ENCODE measurements at regions not wholly inside any gene's neighbourhood (a gene's known extent, or its start where the extent isn't known, plus 50 kb on each side); places are given as distances from the start of the nearest gene placed in this dataset.

DNA sequence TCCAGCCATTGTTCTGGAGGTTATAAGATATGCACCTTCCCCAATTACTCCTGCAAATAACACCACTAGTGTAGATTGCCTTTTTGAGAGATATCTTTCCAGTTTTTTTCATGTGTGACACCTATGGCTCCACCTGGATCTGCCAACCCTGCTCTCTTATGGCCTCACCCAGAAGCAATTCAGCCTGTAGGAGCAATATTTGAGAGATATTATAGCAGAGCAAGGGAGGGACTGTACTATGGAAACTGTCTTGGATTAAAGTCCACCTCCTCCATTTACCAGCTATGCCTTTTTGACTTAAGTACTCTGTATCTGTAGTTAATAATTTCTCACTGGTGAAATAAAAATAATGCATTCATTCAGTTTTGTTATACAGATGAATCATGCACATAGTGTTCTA is 803.5 kb downstream of the NLGN4X start:
- Histone ChIP-seq H4K91ac (ENCODE audit: low read length) (no peak overlapping the region), H3K4me2 (ENCODE audit: low read length, poor library complexity, severe bottlenecking) (no peak overlapping the region), H3K36me3 (ENCODE audit: control insufficient read depth in 1 of 2, insufficient read depth in 2 of 2, low read depth in 1 of 2, low read length in 2 of 2) (no peaks in the 10 kb centered on the region), H3K18ac (ENCODE audit: low read depth in 1 of 2, low read length in 2 of 2) (no peak overlapping the region), H2BK120ac (ENCODE audit: low read depth, low read length) (no peak overlapping the region), H4K8ac (ENCODE audit: low read length) (no peak overlapping the region), H2AFZ (ENCODE audit: low read depth, low read length) (no peak overlapping the region), H2BK15ac (ENCODE audit: low read depth, poor library complexity, severe bottlenecking) (no peak overlapping the region), H3K27ac (ENCODE audit: low read length, poor library complexity, severe bottlenecking) (no peak overlapping the region), H3K79me1 (replicated peaks; ENCODE audit: low read length, poor library complexity, severe bottlenecking) (no peaks in the 10 kb centered on the region), H2BK5ac (ENCODE audit: low read depth, low read length, poor library complexity, severe bottlenecking) (no peak overlapping the region), H2BK12ac (ENCODE audit: low read length in 2 of 2) (no peak overlapping the region), H3K27me3 (ENCODE audit: control insufficient read depth in 1 of 2, insufficient read depth in 1 of 2, low read length in 2 of 2) (no peaks in the 10 kb centered on the region), H3K23ac (ENCODE audit: low read length in 2 of 2) (no peak overlapping the region), H3K4me1 (ENCODE audit: control insufficient read depth, insufficient read depth, low read depth, low read length) (no peaks in the 10 kb centered on the region), H3K9ac (ENCODE audit: low read length) (no peak overlapping the region), H3K9me3 (ENCODE audit: control insufficient read depth, low read length) (peaks cover 4% of the 10 kb centered on the region), H3K4ac (ENCODE audit: low read depth in 1 of 2, low read length in 2 of 2) (no peak overlapping the region), H3K14ac (ENCODE audit: low read length in 2 of 2) (no peak overlapping the region), H2AK5ac (ENCODE audit: low read length, severe bottlenecking) (no peak overlapping the region), H3K4me3 (ENCODE audit: insufficient read depth in 1 of 2, low read depth in 1 of 2, low read length in 2 of 2) (no peak overlapping the region)
- no peak for DNase-seq

DNA sequence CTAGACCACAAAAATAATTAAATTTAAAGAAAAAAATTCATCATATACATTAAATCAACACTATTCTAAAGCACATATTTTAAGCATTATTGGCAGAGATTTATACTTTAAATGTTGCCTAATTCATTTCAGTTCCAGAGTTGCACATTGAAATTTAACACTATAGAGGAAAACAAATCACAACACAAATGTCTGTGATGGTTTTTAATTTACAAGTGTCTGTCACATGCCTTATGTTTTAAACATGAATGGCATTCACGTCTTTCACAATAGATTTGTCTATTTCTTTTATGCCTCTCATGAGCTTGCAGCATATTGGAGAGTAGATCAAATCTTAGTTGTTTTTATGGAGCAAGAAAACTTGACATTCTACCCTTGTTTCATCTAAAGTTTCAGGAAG is 811.3 kb downstream of the NLGN4X start:
- H3K36me3 ChIP-seq (ENCODE audit: control insufficient read depth in 1 of 2, insufficient read depth in 2 of 2, low read depth in 1 of 2, low read length in 2 of 2) = no peaks in the 10 kb centered on the region
- no peak overlapping the region for H3K4me2 ChIP-seq (ENCODE audit: low read length, poor library complexity, severe bottlenecking)

DNA sequence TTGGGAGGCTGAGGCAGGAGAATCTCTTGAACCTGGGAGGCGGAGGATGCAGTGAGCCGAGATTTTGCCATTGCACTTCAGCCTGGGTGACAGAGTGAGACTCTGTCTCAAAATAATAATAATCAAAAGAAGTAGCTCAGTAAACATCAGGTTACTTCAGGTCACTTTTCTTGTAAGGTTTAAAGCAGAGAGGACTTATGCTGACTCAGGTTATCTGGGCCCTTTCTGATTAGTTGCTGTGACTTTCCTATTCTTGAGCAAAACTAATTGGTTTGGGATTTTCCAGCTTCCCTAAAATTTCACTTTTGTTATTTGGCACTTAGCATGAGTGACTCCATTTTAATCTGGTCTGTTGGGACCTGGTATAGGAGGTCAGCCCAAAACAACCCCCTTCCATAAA is 812.9 kb downstream of the NLGN4X start:
- Histone ChIP-seq H3K23ac (ENCODE audit: low read length in 2 of 2) (no peak overlapping the region), H4K91ac (ENCODE audit: low read length) (no peak overlapping the region), H2BK12ac (ENCODE audit: low read length in 2 of 2) (no peak overlapping the region), H4K8ac (ENCODE audit: low read length) (no peak overlapping the region), H2AK5ac (ENCODE audit: low read length, severe bottlenecking) (no peak overlapping the region), H2AFZ (ENCODE audit: low read depth, low read length) (no peak overlapping the region), H2BK5ac (ENCODE audit: low read depth, low read length, poor library complexity, severe bottlenecking) (no peak overlapping the region), H2BK15ac (ENCODE audit: low read depth, poor library complexity, severe bottlenecking) (no peak overlapping the region), H3K27me3 (ENCODE audit: control insufficient read depth in 1 of 2, insufficient read depth in 1 of 2, low read length in 2 of 2) (no peaks in the 10 kb centered on the region), H3K4me3 (ENCODE audit: insufficient read depth in 1 of 2, low read depth in 1 of 2, low read length in 2 of 2) (no peak overlapping the region), H3K4ac (ENCODE audit: low read depth in 1 of 2, low read length in 2 of 2) (no peak overlapping the region), H2BK120ac (ENCODE audit: low read depth, low read length) (no peak overlapping the region), H3K9ac (ENCODE audit: low read length) (no peak overlapping the region), H3K36me3 (ENCODE audit: control insufficient read depth in 1 of 2, insufficient read depth in 2 of 2, low read depth in 1 of 2, low read length in 2 of 2) (no peaks in the 10 kb centered on the region), H3K79me1 (replicated peaks; ENCODE audit: low read length, poor library complexity, severe bottlenecking) (no peaks in the 10 kb centered on the region), H3K4me1 (ENCODE audit: control insufficient read depth, insufficient read depth, low read depth, low read length) (no peaks in the 10 kb centered on the region), H3K27ac (ENCODE audit: low read length, poor library complexity, severe bottlenecking) (no peak overlapping the region), H3K18ac (ENCODE audit: low read depth in 1 of 2, low read length in 2 of 2) (no peak overlapping the region), H3K9me3 (ENCODE audit: control insufficient read depth, low read length) (no peaks in the 10 kb centered on the region), H3K4me2 (ENCODE audit: low read length, poor library complexity, severe bottlenecking) (no peak overlapping the region), H3K14ac (ENCODE audit: low read length in 2 of 2) (no peak overlapping the region)
- DNase-seq = no peak
- 100% methylated on average over 2 of the region's 2 CpGs for WGBS

More for the DNA sequence above, 811.3 kb downstream of the NLGN4X start:
- no peak for DNase-seq
- Histone ChIP-seq H3K4me3 (ENCODE audit: insufficient read depth in 1 of 2, low read depth in 1 of 2, low read length in 2 of 2) (no peak overlapping the region), H3K4ac (ENCODE audit: low read depth in 1 of 2, low read length in 2 of 2) (no peak overlapping the region), H3K9ac (ENCODE audit: low read length) (no peak overlapping the region), H2BK5ac (ENCODE audit: low read depth, low read length, poor library complexity, severe bottlenecking) (no peak overlapping the region), H2BK120ac (ENCODE audit: low read depth, low read length) (no peak overlapping the region), H2AK5ac (ENCODE audit: low read length, severe bottlenecking) (no peak overlapping the region), H2BK15ac (ENCODE audit: low read depth, poor library complexity, severe bottlenecking) (no peak overlapping the region), H3K14ac (ENCODE audit: low read length in 2 of 2) (no peak overlapping the region), H3K27ac (ENCODE audit: low read length, poor library complexity, severe bottlenecking) (no peak overlapping the region), H2AFZ (ENCODE audit: low read depth, low read length) (no peak overlapping the region), H3K18ac (ENCODE audit: low read depth in 1 of 2, low read length in 2 of 2) (no peak overlapping the region), H3K23ac (ENCODE audit: low read length in 2 of 2) (no peak overlapping the region), H3K79me1 (replicated peaks; ENCODE audit: low read length, poor library complexity, severe bottlenecking) (no peaks in the 10 kb centered on the region), H3K27me3 (ENCODE audit: control insufficient read depth in 1 of 2, insufficient read depth in 1 of 2, low read length in 2 of 2) (no peaks in the 10 kb centered on the region), H2BK12ac (ENCODE audit: low read length in 2 of 2) (no peak overlapping the region), H4K91ac (ENCODE audit: low read length) (no peak overlapping the region), H4K8ac (ENCODE audit: low read length) (no peak overlapping the region), H3K4me1 (ENCODE audit: control insufficient read depth, insufficient read depth, low read depth, low read length) (no peaks in the 10 kb centered on the region), H3K9me3 (ENCODE audit: control insufficient read depth, low read length) (peaks cover 4% of the 10 kb centered on the region)
- no CpG with 5 or more reads among the region's 1 CpG for WGBS

DNA sequence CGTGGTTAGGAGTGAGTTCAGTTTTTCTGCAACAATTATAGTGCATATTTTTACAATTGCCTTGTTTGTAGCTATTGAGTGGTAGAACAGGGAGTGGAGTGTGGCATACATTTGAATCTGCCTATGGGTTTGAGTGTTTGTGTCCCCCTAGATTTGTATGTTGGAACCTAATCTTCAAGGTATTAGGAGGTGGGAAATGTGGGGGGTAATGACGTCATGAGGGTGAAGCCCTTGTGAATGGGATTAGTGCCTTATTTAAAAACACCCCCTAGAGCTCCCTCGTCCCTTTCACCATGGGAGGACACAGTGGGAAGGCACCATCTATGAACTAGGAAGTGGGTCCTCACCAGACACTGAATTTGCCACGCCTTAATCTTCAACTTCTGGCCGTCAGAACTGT is 819.6 kb downstream of the NLGN4X start:
- H2BK120ac ChIP-seq (ENCODE audit: low read depth, low read length) = no peak overlapping the region
- no peaks in the 10 kb centered on the region for H3K79me1 ChIP-seq (replicated peaks; ENCODE audit: low read length, poor library complexity, severe bottlenecking)
- H2AK5ac ChIP-seq (ENCODE audit: low read length, severe bottlenecking) = no peak overlapping the region
- H2BK5ac ChIP-seq (ENCODE audit: low read depth, low read length, poor library complexity, severe bottlenecking) = no peak overlapping the region
- H3K9ac ChIP-seq (ENCODE audit: low read length) = no peak overlapping the region
- H3K4ac ChIP-seq (ENCODE audit: low read depth in 1 of 2, low read length in 2 of 2) = no peak overlapping the region
- 80% methylated on average over 2 of the region's 5 CpGs for WGBS
- H4K91ac ChIP-seq (ENCODE audit: low read length) = no peak overlapping the region
- H3K18ac ChIP-seq (ENCODE audit: low read depth in 1 of 2, low read length in 2 of 2) = no peak overlapping the region
- H3K14ac ChIP-seq (ENCODE audit: low read length in 2 of 2) = no peak overlapping the region
- H3K27me3 ChIP-seq (ENCODE audit: control insufficient read depth in 1 of 2, insufficient read depth in 1 of 2, low read length in 2 of 2) = no peaks in the 10 kb centered on the region
- H3K23ac ChIP-seq (ENCODE audit: low read length in 2 of 2) = no peak overlapping the region
- H3K36me3 ChIP-seq (ENCODE audit: control insufficient read depth in 1 of 2, insufficient read depth in 2 of 2, low read depth in 1 of 2, low read length in 2 of 2) = no peaks in the 10 kb centered on the region
- DNase-seq = no peak
- H2BK15ac ChIP-seq (ENCODE audit: low read depth, poor library complexity, severe bottlenecking) = no peak overlapping the region
- H2AFZ ChIP-seq (ENCODE audit: low read depth, low read length) = no peak overlapping the region
- H4K8ac ChIP-seq (ENCODE audit: low read length) = no peak overlapping the region
- H2BK12ac ChIP-seq (ENCODE audit: low read length in 2 of 2) = no peak overlapping the region
- no peak overlapping the region for H3K27ac ChIP-seq (ENCODE audit: low read length, poor library complexity, severe bottlenecking)
- H3K4me3 ChIP-seq (ENCODE audit: insufficient read depth in 1 of 2, low read depth in 1 of 2, low read length in 2 of 2) = no peak overlapping the region
- H3K4me1 ChIP-seq (ENCODE audit: control insufficient read depth, insufficient read depth, low read depth, low read length) = no peaks in the 10 kb centered on the region
- H3K4me2 ChIP-seq (ENCODE audit: low read length, poor library complexity, severe bottlenecking) = no peak overlapping the region
- H3K9me3 ChIP-seq (ENCODE audit: control insufficient read depth, low read length) = no peaks in the 10 kb centered on the region

All from mesenchymal stem cell (in vitro differentiated cells and primary cell).